HG03442 (cell line): ENCODE measurements at regions not wholly inside any gene's neighbourhood (a gene's known extent, or its start where the extent isn't known, plus 50 kb on each side); places are given as distances from the start of the nearest gene placed in this dataset.
"Not testable (repeated sequence)": the region's sequence is repeated elsewhere in the genome, so short reads cannot be mapped to it uniquely, and the experiment has no call there.

Source experiments
- ATAC-seq: cut with Tn5 transposase; IDR thresholded peaks from one replicate; pipeline ENCODE4 v1.9.1; 2021; ENCODE audit warnings: mild to moderate bottlenecking, moderate library complexity; ENCODE audit not compliant: unreplicated experiment

DNA sequence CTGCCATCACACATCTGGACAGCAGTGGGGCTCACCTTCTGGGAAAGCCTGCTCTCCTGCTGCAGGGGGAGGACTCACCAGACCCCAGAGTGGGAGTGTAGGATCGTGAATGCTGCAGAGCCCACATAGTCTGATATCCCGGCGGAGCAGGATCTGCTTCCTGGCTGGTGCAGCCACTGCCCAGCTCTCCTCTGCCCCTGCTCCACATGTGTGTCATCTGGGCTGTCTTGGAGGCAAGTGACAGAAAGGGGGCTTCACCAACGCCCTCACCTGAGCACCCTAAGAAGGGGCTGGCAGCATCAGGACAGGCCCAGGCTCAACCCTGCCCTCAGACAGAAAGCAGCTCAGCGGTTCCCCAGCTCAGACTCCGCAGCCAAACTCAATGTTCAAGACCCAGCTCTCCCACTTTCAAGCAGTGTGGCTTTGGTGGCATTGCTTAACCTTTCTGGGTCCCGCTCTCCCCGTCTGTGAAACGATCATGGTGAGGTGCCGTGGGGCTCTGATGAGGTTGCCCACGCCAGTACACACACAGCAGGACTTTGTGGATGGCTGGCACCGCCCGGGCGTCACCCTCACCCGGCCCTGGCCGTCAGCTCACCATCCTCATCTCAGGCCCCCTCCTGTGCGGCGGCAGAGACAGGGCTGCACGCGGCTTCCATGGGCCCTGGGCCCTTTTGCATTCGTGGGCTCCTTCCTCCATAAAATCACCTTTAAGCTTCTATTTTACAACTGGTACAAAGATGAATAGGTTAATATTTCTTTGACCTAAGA lies 91.0 kb upstream of the SFSWAP start:
- ATAC-seq = no peak

DNA sequence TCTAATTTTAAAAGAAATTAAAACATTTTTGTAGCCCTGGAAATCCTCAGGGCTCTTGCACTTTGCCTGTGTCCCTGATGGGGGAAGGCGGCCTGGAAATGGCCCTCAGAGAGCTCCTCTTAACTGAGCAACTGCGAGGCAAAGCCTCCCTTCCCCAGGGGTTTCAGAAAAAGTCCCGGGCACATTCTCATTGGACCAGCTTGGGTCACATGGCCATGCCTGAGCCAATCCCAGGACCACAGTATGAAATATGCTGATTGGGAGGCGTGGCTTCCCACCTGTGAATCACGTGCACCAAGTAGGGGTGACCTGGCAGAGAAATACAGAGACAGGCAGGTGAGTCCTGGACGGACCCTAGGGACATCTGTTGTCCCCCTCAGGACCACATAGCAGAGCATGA lies 90.4 kb upstream of the SFSWAP start:
- no peak for ATAC-seq

DNA sequence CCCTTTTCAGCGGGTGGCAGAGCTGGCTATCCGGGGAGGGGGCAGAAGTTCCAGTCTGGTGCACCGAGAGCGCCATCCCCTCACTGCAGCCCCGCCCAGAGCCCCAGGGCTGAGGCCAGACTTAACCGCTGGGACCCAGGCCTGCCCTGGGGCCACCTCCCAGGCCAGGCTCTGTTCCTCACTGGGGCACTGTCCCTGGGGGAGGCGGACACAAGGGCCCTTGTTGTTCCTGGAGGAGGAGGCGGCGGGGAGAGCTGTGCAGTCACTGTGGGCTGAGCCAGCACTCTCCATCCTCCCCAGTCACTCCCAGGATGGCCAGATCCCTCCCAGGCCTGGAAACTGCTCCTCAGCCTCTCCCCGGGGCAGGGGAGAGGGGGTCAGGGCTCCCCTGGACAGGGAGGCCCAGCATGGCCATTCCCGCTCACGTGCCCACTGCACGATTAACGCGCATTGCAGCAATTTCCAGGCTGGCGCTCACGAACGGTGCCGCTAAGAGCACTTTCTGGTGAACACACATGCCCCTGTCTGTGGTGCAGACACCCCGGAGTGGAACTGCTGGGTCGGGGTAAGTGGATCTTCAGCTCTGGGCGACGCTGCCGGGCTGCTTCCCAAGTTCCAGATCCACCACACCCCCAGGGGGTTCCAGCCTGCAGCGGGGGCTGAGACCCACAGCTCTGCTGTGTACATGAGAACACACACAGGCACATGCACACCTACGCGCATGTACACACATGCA lies 89.8 kb upstream of the SFSWAP start:
- no peak for ATAC-seq

DNA sequence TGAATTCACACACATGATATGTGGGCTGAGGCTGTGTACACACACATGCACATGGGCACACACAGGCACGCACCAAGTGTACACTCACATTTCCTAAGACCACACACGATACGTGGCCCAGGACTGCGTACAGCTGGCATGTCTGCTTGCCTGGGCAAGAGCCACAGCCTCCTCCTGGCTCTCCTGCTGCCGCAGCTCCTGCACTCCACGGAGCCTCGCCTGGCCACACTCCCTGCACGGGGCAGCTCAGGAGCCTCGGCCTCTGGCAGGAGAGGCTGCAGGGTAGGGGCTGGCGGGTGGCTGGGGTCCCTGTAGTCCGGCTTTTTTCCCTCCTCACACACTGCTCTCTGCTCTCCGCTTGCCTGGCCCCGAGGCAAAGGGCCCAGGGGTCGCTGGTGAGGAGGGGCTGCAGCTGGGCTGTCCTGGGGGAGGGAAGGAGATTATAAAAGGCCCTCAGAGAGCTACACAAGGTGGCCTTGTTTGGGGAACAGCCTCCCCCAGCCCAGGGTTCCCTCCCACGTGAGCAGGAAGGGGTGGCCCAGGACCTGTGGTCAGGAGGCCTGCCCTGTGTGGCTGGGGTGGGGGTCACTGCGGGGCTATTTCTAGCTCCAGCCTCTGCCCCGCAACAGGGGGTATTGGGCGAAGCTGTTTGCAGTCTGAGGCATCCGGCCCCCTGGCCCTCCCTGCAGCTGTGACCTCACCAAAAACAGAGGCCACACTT lies 89.0 kb upstream of the SFSWAP start:
- no peak for ATAC-seq

DNA sequence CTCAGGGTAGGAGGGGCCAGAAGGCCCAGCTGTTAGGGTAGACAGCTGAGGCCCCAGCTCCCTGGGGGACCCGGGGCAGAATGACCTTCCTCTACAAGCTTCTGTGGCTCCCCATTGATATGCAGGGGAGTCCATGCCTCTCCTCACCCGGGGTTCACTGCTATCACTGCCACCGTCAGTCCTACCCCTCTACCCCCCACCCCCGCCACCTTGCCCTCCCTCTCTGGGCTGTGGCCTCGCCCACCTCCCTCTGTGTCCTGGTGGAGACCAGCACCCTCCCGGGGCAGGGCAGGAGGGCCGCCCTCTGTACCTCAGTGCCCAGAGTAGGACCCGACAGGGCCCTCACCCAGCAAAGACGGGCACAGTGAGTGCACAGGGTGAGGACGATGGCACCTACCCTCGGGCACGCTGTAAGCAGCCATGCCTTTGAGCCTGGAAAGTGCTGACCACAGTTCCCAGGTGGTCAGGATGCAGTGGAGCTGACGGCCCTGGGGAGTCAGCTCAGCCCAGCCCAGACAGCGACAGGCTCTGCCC lies 88.4 kb upstream of the SFSWAP start:
- no peak for ATAC-seq

DNA sequence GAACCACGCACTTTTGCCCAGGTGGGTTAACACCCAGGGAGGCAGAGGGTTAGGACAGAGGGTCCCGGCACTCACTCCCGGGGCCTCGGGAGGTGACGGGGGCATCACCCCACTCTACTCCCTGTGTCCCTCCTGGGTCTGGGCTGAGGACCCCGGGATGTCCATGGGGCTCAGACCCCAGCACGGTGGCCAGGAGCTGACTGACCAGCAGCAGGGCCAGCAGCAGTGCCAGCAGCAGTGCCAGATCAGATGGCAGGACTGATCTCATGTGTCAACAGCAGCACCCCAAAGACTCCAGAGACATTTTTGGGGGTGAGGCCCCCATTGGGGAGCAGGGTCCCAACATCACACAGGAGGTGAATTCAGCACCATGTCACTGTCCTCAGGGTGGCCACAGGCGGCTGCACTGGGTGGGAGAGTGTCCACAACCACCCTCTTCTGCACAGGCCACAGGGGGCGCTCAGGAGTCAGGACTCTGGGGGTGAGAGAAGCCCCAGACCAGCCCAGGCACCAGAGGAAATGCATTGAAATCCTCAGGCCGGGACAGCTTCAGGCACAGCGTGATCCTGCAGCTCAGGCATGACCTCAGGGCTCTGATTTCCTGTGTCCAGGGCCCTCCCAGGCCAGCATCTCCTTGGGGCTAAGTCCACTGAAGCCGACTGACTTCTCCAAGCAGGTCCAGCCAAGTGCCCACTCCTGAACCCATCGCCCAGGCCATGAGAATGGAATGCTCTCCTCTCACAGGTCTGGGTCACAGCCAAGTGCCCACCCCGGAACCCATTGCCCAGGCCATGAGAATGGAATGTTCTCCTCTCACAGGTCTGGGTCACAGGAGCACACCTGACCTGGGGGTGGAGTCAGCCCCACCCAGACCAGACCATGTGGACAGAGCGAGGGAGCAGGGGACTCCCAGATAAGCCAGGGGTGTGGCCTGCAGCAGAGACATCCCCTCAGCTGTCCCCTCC lies 87.2 kb upstream of the SFSWAP start:
- ATAC-seq = not testable (repeated sequence)

DNA sequence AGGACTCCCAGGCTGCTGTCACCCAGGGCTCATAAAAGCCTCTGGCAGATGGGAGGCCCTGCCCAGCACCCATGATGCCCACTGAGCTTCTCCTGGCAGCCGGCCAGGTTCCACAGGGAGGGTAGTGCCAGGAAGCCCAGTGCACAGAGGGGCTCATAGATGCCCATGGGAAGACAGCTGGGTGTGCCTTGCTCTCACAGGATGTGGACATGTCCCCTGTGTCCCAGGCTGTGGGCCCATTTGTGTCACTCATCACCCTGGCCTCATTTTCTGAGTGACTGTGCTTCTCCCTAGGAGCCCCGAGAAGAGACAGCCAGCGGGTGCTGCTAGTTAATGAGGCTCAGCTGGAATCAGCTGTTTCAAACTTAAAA lies 86.5 kb upstream of the SFSWAP start:
- not testable (repeated sequence) for ATAC-seq

DNA sequence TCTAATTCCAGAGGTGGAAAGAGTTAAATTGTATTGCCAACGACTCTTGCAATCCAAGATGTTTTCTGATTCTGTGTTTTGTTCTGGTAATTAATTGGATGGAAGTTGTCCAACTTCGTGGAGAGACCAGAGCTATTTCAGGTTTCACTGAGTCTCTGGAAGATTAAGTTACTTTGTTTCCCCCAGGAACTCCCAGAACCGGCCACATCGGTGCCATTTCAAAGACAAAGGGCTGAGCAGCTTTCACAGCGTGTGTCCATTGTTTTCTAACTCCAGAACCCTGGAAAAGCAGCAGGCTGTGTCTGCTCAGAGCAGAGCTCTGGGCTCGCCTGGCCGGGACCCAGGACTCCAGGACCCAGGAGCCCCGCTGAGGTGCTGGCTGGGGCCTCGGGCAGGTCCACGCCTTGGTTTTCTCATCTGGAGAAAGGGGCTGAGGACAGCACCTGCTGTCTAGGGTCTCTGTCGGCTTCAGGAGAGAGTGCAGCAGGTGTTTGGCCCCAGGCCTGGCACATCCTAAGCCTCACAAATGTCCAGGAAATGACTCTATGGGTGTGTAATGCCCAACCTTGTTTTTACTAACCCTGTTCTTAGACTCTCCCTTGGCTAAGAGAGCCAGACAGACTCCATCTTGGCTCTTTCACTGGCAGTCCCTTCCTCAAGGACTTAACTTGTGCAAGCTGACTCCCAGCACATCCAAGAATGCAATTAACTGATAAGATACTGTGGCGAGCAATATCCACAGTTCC lies 86.0 kb upstream of the SFSWAP start:
- not testable (repeated sequence) for ATAC-seq

DNA sequence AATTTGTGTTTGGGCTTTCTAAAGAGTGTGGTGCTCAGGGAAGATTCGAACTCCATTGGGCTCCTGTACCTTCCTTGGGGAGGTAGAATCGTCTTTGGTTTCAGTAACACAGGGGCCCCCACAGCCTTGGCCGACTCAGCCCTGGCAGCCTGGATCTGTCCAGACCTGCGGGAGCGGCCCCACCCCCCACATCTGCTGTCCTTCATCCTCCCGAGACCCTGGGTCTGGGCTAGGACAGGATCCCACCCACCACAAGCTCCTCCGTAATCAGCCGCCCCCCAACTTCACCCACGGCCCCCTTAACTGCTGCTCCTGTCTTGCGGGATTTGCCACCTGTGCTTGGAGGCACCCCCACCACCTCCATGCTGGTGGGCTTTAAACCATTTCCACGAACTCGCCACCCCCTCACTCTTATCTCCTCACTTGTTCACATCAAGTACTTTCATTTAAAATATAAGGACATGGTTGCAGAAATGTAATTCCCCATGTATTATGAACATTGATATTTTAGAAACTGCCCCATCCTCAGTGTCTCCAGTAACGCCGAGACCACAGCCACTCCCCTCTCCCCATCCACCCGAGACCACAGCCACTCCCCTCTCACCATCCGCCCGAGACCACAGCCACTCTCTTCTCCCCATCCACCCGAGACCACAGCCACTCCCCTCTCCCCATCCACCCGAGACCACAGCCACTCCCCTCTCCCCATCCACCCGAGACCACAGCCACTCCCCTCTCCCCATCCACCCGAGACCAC lies 84.7 kb upstream of the SFSWAP start:
- ATAC-seq = not testable (repeated sequence)

DNA sequence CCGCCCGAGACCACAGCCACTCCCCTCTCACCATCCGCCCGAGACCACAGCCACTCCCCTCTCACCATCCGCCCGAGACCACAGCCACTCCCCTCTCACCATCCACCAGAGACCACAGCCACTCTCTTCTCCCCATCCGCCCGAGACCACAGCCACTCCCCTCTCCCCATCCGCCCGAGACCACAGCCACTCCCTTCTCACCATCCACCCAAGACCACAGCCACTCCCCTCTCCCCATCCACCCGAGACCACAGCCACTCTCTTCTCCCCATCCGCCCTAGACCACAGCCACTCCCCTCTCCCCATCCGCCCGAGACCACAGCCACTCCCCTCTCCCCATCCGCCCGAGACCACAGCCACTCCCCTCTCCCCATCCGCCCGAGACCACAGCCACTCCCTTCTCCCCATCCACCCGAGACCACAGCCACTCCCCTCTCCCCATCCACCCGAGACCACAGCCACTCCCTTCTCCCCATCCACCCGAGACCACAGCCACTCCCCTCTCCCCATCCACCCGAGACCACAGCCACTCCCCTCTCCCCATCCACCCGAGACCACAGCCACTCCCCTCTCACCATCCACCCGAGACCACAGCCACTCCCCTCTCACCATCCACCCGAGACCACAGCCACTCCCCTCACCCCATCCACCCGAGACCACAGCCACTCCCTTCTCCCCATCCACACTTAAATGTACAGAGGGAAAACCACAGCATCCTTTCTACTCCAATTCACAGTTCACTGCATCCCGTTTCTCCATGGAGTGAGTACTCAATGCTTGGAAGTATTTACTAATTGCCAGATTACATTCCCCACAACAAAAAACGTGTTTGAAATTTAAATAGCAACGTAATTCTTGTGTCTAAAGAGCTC lies 83.5 kb upstream of the SFSWAP start:
- not testable (repeated sequence) for ATAC-seq

DNA sequence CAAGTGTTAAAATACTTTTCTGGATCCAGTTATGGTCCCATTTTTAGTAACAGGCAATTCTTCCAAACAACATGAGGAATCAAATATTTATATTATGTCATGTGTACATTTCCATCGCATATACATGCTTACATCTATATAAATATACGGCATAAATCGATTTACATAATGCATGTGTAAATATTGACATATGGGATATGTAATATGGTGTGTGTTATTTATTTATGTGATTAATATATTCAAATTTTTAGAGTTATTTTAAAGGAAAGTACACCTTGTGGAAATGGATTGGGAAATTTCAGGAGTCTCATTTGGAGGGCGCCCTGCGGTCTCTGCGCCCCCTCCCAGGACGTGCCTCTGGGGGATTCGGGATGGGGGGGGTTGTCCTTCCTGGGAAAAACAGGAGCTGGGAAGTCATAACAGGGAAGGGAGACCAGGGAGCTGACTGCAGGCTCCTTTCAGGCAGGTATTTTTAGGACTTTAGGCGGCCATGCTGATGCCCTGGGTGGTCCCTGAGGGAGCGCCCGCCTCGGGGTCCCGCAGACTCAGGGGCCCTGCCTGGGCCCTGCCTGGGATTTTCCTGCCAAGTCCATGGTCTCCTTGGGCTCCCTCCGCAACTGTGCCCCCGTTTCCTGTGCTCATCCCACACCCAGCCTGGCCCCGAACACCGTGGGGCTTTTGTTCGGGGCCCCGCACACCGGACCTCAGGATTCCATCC lies 82.7 kb upstream of the SFSWAP start:
- ATAC-seq = no peak

DNA sequence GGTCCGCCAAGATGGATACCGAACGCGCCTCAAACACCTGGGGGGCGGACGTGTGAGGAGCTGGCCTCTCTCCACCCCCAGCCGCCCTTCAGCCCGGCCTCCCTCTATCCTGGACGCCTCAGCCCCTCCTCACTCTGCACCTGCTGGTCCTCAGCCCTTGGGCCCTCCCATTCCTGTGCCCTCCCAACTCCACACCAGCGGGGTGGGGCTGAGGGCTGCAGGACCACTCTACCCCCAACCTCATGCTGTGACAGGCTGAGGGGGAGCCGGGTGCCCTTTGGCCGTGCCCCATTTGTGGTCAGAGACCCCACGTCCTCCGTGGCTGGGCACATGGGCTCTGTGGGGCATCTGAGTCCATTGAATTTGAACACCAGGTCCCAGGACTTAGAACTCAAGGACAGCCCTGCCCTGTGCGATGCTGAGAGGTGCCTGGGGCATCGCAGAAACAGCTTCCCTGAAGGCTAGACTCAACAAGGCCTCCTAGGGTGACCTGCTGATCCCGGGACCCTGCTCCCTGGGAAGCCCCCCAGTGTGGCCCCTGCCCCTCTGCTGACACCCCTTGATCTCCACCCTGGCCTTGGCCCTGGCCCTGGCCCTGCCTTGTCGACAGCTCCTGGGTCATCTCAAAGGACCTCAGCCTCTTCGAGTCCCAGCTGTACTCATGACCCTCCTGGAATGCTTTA lies 82.0 kb upstream of the SFSWAP start:
- no peak for ATAC-seq

DNA sequence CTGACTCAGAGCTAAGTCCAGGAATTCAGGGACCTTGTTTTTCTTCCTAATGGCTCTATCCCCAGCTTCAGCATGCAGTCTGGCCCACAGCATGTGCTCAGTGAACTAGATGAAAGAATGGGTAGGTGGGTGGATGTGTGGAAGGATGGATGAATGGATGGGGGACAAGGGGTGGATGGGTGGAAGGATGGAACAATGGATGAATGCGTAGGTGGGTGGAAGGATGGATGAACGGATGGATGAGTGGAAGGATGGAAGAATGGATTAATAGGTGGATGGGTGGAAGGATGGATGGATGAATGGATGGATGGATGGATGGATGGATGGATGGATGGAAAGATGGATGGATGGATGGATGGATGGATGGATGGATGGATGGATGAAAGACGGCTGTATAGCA lies 79.7 kb upstream of the SFSWAP start:
- no peak for ATAC-seq

DNA sequence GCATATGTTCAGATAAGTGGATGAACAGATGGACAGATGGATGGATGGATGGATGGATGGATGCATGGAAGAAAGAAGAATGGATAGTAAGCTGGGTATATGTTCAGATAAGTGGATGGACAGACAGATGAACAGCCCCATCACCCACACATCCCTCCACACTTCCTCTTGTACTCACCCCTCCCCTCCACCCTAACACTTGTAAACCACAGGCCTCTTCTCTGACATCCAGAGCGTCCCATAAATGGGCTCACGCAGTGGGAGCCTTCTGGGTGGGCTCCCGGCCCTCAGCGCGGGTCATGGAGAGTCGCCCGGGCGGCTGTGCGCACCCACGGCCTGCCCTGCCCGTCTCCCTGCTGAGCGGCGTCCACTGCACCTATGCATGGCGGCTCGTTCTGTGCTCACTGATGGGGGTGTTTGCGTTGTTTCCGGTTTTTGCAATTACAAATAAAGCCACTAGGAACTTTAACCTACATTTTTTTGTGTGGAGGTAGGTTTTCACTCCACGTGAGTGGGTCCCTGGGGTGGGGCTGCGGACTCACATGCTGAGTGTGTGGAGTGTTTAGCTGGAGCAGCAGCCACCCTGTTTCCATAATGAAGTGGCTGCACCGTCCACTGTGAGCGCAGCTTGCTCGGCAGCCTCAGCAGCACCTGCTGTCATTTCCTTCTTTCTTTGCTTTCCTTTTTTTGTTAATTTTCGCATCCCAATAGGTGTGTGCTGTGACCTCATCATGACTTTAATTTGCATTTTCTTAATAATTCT lies 78.8 kb upstream of the SFSWAP start:
- not testable (repeated sequence) for ATAC-seq

DNA sequence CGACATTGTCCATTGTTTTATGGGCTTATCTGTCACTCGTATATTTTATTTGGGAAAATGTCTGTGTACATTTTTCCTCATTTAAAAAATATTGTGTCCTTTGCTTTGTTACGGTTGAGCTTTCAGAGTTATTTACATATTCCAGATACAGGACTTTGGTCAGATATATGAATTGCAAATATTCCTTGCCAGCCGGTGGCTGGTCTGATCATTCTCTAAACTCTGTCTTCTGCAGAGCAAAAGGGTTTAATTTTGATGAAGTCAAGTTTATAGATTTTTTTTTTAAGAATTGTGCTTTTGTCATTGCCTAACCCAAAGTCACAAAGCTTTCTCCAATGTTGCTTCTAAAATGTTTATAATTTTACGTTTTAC lies 78.3 kb upstream of the SFSWAP start:
- not testable (repeated sequence) for ATAC-seq

DNA sequence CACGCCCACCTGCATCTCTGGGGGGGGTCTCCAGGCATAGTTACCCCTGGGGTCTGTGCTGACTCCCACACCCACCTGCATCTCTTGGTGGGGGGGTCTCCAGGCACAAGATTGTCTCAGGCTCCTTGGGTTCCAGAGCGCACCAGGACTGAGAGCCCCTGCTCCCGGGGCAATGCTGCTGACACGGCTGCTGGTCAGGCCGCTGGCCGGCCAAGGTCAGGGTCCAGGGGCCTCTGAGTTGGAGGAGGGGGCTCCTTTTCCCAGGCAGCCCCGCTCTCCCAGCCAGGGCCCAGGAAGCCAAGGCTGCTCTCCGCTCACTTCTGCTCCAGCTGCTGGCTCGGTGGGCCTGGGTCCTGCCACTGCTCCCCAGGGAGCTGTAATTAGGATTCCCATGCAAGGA lies 77.3 kb upstream of the SFSWAP start:
- ATAC-seq = not testable (repeated sequence)
